PC-3 (cell line): ENCODE measurements at regions not wholly inside any gene's neighbourhood (a gene's known extent, or its start where the extent isn't known, plus 50 kb on each side); places are given as distances from the start of the nearest gene placed in this dataset.

Experiments
- ATAC-seq: fragments of 200-7000 bp; cut with Tn5 transposase; 2 replicates; pipeline ENCODE4 v1.9.1; 2020; ENCODE audit warnings: mild to moderate bottlenecking, moderate library complexity
- BruUV-seq: library from RNA; stranded (reverse); fragments of 400-500 nt; replicated peaks from 2 replicates; lab custom pipeline; 2021; lab: Mats Ljungman, UMichigan
- CTCF ChIA-PET: fragments of 300-600 bp; sonication (Branson Sonifier 250); formaldehyde crosslinking; loops from one replicate; lab custom pipeline; 2022; ENCODE audit warnings: antibody characterized with exemption; lab: Charles Lee
- POLR2A ChIA-PET: fragments of 300-600 bp; sonication (Branson Sonifier 250); formaldehyde crosslinking; loops from one replicate; lab custom pipeline; 2022; ENCODE audit warnings: antibody characterized with exemption; ENCODE audit not compliant: unreplicated experiment; lab: Charles Lee
- DNase-seq: peaks from one replicate; pipeline ENCODE4 v3.0.0-alpha.2; 2015
- H2AFZ ChIP-seq: fragments of 300-600 bp; sonication (generic); 2 replicates; pipeline ENCODE4 v1.6.0; 2016; ENCODE audit warnings: antibody characterized with exemption, low read length
- H3F3A ChIP-seq: fragments of 300-600 bp; sonication (generic); one replicate; pipeline ENCODE4 v1.6.0; 2017; ENCODE audit warnings: antibody characterized with exemption, low read length, control low read depth, mild to moderate bottlenecking; ENCODE audit not compliant: unreplicated experiment
- H3K27ac ChIP-seq: fragments of 300-600 bp; sonication (generic); 2 replicates; pipeline ENCODE4 v1.5.1; 2016; ENCODE audit warnings: mild to moderate bottlenecking, low read length
- H3K27me3 ChIP-seq: fragments of 300-600 bp; sonication (generic); 2 replicates; pipeline ENCODE4 v1.6.1; 2016; ENCODE audit warnings: low read length, mixed read lengths
- H3K36me3 ChIP-seq: fragments of 300-600 bp; sonication (generic); 2 replicates; pipeline ENCODE4 v1.6.1; 2016; ENCODE audit warnings: low read depth, mixed run types, low read length, mixed read lengths
- H3K4me1 ChIP-seq: fragments of 300-600 bp; sonication (generic); 2 replicates; pipeline ENCODE4 v1.5.1; 2016; ENCODE audit warnings: low read length; ENCODE audit not compliant: insufficient read depth
- H3K4me2 ChIP-seq: fragments of 300-600 bp; sonication (generic); 2 replicates; pipeline ENCODE4 v1.6.0; 2016; ENCODE audit warnings: low read length
- H3K4me3 ChIP-seq: fragments of 300-600 bp; sonication (generic); 2 replicates; pipeline ENCODE4 v1.5.1; 2016; ENCODE audit warnings: mild to moderate bottlenecking, low read length, mixed read lengths
- H3K79me2 ChIP-seq: fragments of 300-600 bp; sonication (generic); 2 replicates; pipeline ENCODE4 v1.6.1; 2017; ENCODE audit warnings: low read length, mixed read lengths
- H3K9ac ChIP-seq: fragments of 300-600 bp; sonication (generic); 2 replicates; pipeline ENCODE4 v1.6.0; 2016; ENCODE audit warnings: mild to moderate bottlenecking, low read length
- H3K9me2 ChIP-seq: fragments of 300-600 bp; sonication (generic); replicated peaks from 2 replicates; pipeline ENCODE4 v1.6.1; 2016; ENCODE audit warnings: mixed run types, low read length, mixed read lengths
- H3K9me3 ChIP-seq: fragments of 300-600 bp; sonication (generic); 2 replicates; pipeline ENCODE4 v1.6.1; 2016; ENCODE audit warnings: low read length, mixed read lengths
- H4K20me1 ChIP-seq: fragments of 300-600 bp; sonication (generic); 2 replicates; pipeline ENCODE4 v1.6.1; 2016; ENCODE audit warnings: low read length, mixed read lengths
- EZH2 ChIP-seq: fragments of 300-600 bp; sonication (generic); IDR thresholded peaks from one replicate; pipeline ENCODE4 v1.6.1; 2017; ENCODE audit warnings: antibody characterized with exemption, mild to moderate bottlenecking, low read length; ENCODE audit not compliant: unreplicated experiment
- EZH2phosphoT487 ChIP-seq: fragments of 300-600 bp; sonication (generic); IDR thresholded peaks from 2 replicates; pipeline ENCODE4 v1.6.1; 2018; ENCODE audit warnings: mild to moderate bottlenecking, antibody characterized with exemption, low read length, borderline replicate concordance
- intact Hi-C: fragments of 100-400 bp; cut with micrococcal nuclease; formaldehyde crosslinking; loops from 2 replicates; pipeline ENCODE4 v1.9.0; 2023
- TF ChIP-seq, protein P1 (sequence below): fragments of 300-600 bp; sonication (generic); conservative IDR thresholded peaks from 2 replicates; pipeline ENCODE4 v1.5.1; 2017; ENCODE audit warnings: antibody characterized with exemption, low read depth, mild to moderate bottlenecking, low read length

DNA sequence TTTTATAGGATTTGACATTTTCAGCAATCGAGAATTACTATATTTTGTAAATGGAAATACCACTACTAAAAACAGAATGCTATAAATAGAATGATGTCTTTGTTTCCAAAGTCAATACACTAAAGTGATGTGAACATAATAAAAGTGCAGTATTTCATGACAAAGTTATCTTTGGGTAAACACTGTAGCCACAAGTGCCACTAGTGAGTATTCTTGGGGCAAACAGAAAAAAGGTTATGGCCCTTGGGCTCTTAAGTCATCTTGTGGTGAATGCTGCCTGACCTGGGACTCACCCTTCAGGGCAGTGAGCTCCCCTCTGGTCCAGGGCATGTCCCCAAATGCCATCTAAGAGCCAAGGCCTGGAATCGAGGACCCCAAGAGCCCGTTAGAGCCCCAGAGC, 99.2 kb upstream of the KYNU start:
- Histone ChIP-seq H2AFZ (no peak overlapping the region), H3K79me2 (no peaks in the 10 kb centered on the region), H3K27ac (no peak overlapping the region), H3K9me2 (no peaks in the 10 kb centered on the region), H3K4me1 (no peaks in the 10 kb centered on the region), H3K27me3 (no peaks in the 10 kb centered on the region), H4K20me1 (no peaks in the 10 kb centered on the region), H3K9ac (no peak overlapping the region), H3K4me2 (no peak overlapping the region), H3K36me3 (no peaks in the 10 kb centered on the region), H3K4me3 (no peak overlapping the region), H3K9me3 (no peaks in the 10 kb centered on the region), H3F3A (no peaks in the 10 kb centered on the region)
- ChIA-PET CTCF (interaction anchor here (0.6 kb wide), 1 partner anchor 27 kb away, joined by 3 read pairs; no protein-coding TSS in a partner anchor), POLR2A (no interaction called here)
- TF ChIP-seq, protein P1, sequence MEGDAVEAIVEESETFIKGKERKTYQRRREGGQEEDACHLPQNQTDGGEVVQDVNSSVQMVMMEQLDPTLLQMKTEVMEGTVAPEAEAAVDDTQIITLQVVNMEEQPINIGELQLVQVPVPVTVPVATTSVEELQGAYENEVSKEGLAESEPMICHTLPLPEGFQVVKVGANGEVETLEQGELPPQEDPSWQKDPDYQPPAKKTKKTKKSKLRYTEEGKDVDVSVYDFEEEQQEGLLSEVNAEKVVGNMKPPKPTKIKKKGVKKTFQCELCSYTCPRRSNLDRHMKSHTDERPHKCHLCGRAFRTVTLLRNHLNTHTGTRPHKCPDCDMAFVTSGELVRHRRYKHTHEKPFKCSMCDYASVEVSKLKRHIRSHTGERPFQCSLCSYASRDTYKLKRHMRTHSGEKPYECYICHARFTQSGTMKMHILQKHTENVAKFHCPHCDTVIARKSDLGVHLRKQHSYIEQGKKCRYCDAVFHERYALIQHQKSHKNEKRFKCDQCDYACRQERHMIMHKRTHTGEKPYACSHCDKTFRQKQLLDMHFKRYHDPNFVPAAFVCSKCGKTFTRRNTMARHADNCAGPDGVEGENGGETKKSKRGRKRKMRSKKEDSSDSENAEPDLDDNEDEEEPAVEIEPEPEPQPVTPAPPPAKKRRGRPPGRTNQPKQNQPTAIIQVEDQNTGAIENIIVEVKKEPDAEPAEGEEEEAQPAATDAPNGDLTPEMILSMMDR, result no peak
- TF ChIP-seq EZH2, result no peak
- no peak for TF ChIP-seq EZH2phosphoT487
- no TSS peak for BruUV-seq
- DNase-seq (peak; percentile 37), ATAC-seq (peak; percentile 85)
- intact Hi-C loops, result no loop called here

DNA sequence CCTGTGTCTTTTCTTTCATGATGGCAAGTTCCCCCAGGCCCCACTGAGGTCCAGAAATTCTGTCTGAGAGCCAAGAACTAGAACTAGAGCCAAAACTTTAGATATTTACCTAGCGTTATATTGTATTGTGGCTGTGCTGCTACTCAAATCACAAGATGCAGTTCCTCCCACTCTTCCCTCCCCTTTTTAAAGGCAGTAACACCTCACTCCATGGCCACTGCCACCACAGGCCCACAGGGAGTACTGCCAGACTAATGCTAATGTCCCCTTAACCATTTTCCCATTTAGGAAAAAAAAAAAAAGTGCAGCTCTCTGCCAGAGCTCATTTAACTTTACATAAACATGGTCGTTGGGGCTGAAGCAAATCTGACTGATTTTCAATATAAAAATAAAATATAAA, 99.7 kb upstream of the KYNU start:
- no peaks in the 10 kb centered on the region for H4K20me1 ChIP-seq
- H3K4me1 ChIP-seq, result no peaks in the 10 kb centered on the region
- no peaks in the 10 kb centered on the region for H3F3A ChIP-seq
- no peak for TF ChIP-seq EZH2phosphoT487
- TF ChIP-seq, protein P1, result no peak
- TF ChIP-seq EZH2, result no peak
- CTCF ChIA-PET, result interaction anchor here (0.6 kb wide), 1 partner anchor 28 kb away, joined by 3 read pairs; no protein-coding TSS in a partner anchor
- H3K79me2 ChIP-seq, result no peaks in the 10 kb centered on the region
- H3K36me3 ChIP-seq, result no peaks in the 10 kb centered on the region
- no peak overlapping the region for H3K4me2 ChIP-seq
- H3K9me2 ChIP-seq, result no peaks in the 10 kb centered on the region
- no peak for DNase-seq
- H3K4me3 ChIP-seq, result no peak overlapping the region
- H3K27me3 ChIP-seq, result no peaks in the 10 kb centered on the region
- H3K9me3 ChIP-seq, result no peaks in the 10 kb centered on the region
- no peak for ATAC-seq
- no peak overlapping the region for H2AFZ ChIP-seq
- POLR2A ChIA-PET, result no interaction called here
- H3K27ac ChIP-seq, result no peak overlapping the region
- no TSS peak for BruUV-seq
- no peak overlapping the region for H3K9ac ChIP-seq
- intact Hi-C loops, result no loop called here

DNA sequence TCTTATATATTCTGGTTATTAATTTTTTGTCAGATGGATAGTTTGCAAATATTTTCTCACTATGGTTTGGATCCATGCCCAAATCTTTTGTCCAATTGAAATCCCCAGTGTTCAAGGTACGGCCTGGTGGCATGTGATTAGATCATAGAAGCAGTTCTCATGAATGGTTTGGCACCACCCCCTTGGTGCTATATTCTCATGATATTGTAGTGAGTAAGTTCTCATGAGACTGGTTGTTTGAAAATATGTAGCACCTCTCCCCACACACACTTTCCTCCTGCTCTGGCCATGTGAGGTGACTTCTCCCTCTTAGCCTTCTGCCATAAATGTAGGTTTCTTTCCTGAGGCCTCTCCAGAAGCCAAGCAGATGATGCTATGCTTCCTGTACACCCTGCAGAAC, 107.7 kb upstream of the KYNU start:
- no peaks in the 10 kb centered on the region for H3K9me2 ChIP-seq
- H3K4me3 ChIP-seq, result no peak overlapping the region
- H3K27ac ChIP-seq, result no peak overlapping the region
- ATAC-seq (no peak; the same call in 1 of the 2 replicates), DNase-seq (no peak)
- H4K20me1 ChIP-seq, result no peaks in the 10 kb centered on the region
- H3F3A ChIP-seq, result no peaks in the 10 kb centered on the region
- CTCF ChIA-PET, result no interaction called here
- no peaks in the 10 kb centered on the region for H3K9me3 ChIP-seq
- no peaks in the 10 kb centered on the region for H3K36me3 ChIP-seq
- no peak overlapping the region for H3K4me2 ChIP-seq
- no peak overlapping the region for H3K9ac ChIP-seq
- no peaks in the 10 kb centered on the region for H3K79me2 ChIP-seq
- H2AFZ ChIP-seq, result no peak overlapping the region
- POLR2A ChIA-PET, result no interaction called here
- TF ChIP-seq EZH2phosphoT487 (no peak), EZH2 (no peak)
- TF ChIP-seq, protein P1, result no peak
- H3K27me3 ChIP-seq, result no peaks in the 10 kb centered on the region
- H3K4me1 ChIP-seq, result no peaks in the 10 kb centered on the region
- intact Hi-C loops, result no loop called here
- no TSS peak for BruUV-seq
